Bronchial epithelial cell (primary cell): ENCODE measurements at regions not wholly inside any gene's neighbourhood (a gene's known extent, or its start where the extent isn't known, plus 50 kb on each side); places are given as distances from the start of the nearest gene placed in this dataset.
A peak's percentile ranks its signal among the peaks of the same experiment; 100 is the strongest.

Experiments
- DNase-seq: peaks from one replicate; pipeline ENCODE4 v3.0.0-alpha.2; 2010; ENCODE audit warnings: low read depth
- FAIRE-seq: peaks from 2 replicates; lab custom pipeline; 2011; peaks lifted over from hg19 to GRCh38; lab: Jason Lieb, UNC
- H3K27me3 ChIP-seq: 2 replicates; pipeline ENCODE4 v1.5.1; 2011; ENCODE audit warnings: low read length; ENCODE audit not compliant: control insufficient read depth, insufficient read depth
- H3K36me3 ChIP-seq: 2 replicates; pipeline ENCODE4 v1.5.1; 2011; ENCODE audit warnings: low read length; ENCODE audit not compliant: control insufficient read depth, insufficient read depth
- H3K4me3 ChIP-seq: 2 replicates; pipeline ENCODE4 v1.5.1; 2011; ENCODE audit warnings: mild to moderate bottlenecking, low read depth, low read length, control low read depth
- CTCF ChIP-seq: IDR thresholded peaks from 2 replicates; pipeline ENCODE4 v1.5.1; 2011; ENCODE audit warnings: mild to moderate bottlenecking, moderate library complexity, low read length, control low read depth, inconsistent platforms; ENCODE audit not compliant: insufficient read depth, severe bottlenecking

DNA sequence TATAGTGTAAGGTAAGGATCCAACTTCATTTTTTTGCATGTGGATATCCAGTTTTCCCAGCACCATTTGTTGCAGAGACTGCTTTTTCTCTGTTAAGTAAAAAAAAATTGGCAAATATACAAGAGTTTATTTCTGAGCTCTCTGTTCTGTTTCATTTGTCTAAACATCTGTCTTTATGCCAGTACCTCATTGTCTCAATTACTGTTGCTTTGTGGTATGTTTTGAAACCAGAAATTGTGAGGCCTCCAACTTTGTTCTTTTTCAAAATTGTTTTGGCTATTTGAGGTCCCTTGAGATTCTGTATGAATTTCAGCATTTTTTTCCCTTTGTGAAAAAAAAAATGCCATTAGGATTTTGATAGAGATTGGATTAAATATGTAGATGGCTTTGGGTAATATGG is 150.5 kb downstream of the MINAR1 start:
- H3K4me3 ChIP-seq, result no peak overlapping the region
- H3K27me3 ChIP-seq, result no peaks in the 10 kb centered on the region
- DNase-seq, result no peak
- FAIRE-seq, result no peak
- TF ChIP-seq CTCF, result no peak
- no peaks in the 10 kb centered on the region for H3K36me3 ChIP-seq

GRCh38 chr15:79592126-79592525 is 160.0 kb downstream of the MINAR1 start:
- Histone ChIP-seq H3K36me3 (no peaks in the 10 kb centered on the region), H3K4me3 (no peak overlapping the region), H3K27me3 (peaks cover 1% of the 10 kb centered on the region)
- DNase-seq (no peak), FAIRE-seq (no peak)
- no peak for TF ChIP-seq CTCF

GRCh38 chr15:79593119-79593869 is 161.2 kb downstream of the MINAR1 start:
- peak; percentile 13 for DNase-seq
- FAIRE-seq, result no peak
- Histone ChIP-seq H3K36me3 (no peaks in the 10 kb centered on the region), H3K27me3 (peaks cover under 1% of the 10 kb centered on the region), H3K4me3 (no peak overlapping the region)
- no peak for TF ChIP-seq CTCF

DNA sequence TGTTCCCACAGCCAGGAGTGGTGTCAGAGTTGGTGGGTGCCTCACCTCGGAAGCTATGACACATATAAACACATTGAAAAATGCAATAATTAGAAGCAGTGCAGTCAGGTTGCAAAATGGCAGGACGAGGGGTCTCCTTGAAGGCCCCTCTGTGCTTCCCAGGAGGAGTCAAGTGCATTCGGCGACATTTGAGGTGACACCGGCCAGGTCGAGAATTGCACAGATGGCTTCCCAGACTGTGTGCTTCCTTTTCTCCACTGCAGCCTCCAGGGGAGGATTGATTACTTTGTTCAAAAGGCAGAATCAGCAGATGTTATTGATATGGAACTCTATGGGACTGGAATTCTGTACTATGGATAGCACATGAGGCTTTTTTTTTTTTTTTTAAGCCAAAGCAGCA is 163.2 kb downstream of the MINAR1 start:
- no peak for FAIRE-seq
- no peaks in the 10 kb centered on the region for H3K36me3 ChIP-seq
- H3K4me3 ChIP-seq, result no peak overlapping the region
- TF ChIP-seq CTCF, result no peak
- no peak for DNase-seq
- H3K27me3 ChIP-seq, result no peaks in the 10 kb centered on the region

GRCh38 chr15:79595995-79596622 is 164.0 kb downstream of the MINAR1 start:
- Histone ChIP-seq H3K4me3 (no peak overlapping the region), H3K27me3 (no peaks in the 10 kb centered on the region), H3K36me3 (no peaks in the 10 kb centered on the region)
- FAIRE-seq (peak; percentile 95), DNase-seq (peak; percentile 78)
- TF ChIP-seq CTCF, result peak; percentile 82
